Gastroesophageal sphincter (tissue), 4 donors: ENCODE measurements at regions not wholly inside any gene's neighbourhood (a gene's known extent, or its start where the extent isn't known, plus 50 kb on each side); places are given as distances from the start of the nearest gene placed in this dataset.

Experiments
- ATAC-seq: fragments of 150-250 bp; one replicate; pipeline ENCODE4 v1.9.1; 2016; ENCODE audit warnings: mild to moderate bottlenecking, moderate library complexity
- H3K27ac ChIP-seq, 4 donors: fragments of 200-600 bp; sonication (generic) in 3 of 4; 1 replicate in 3 of 4; 2 replicates in 1 of 4; pipeline ENCODE4 v1.5.1; 2016 to 2019
- H3K27me3 ChIP-seq: fragments of 200-600 bp; sonication (generic); one replicate; pipeline ENCODE4 v1.5.1; 2019
- H3K36me3 ChIP-seq, 2 donors: fragments of 200-600 bp; sonication (generic); one replicate each; pipeline ENCODE4 v1.5.1; 2019; ENCODE audit warnings: control low read depth in 1 of 2
- H3K4me1 ChIP-seq, 3 donors: fragments of 200-600 bp; sonication (generic); 1 replicate in 2 of 3; 2 replicates in 1 of 3; pipeline ENCODE4 v1.5.1; 2016 to 2019; ENCODE audit warnings: control low read depth in 2 of 3
- H3K4me3 ChIP-seq, 2 donors: fragments of 200-600 bp; sonication (generic); one replicate each; pipeline ENCODE4 v1.5.1; 2019; ENCODE audit warnings: mild to moderate bottlenecking in 1 of 2, moderate library complexity in 1 of 2
- H3K9me3 ChIP-seq, 3 donors: fragments of 200-600 bp; sonication (generic); one replicate each; pipeline ENCODE4 v1.5.1; 2017 to 2019; ENCODE audit warnings: control low read depth in 2 of 3
- EP300 ChIP-seq: sonication (generic); formaldehyde crosslinking; IDR thresholded peaks from one replicate; pipeline ENCODE4 v1.6.1; 2017; ENCODE audit warnings: antibody characterized with exemption, mild to moderate bottlenecking
- POLR2A ChIP-seq, 2 donors: fragments of 450-650 bp; IDR thresholded peaks; one replicate each; pipeline ENCODE4 v1.6.1; 2017; ENCODE audit warnings: antibody characterized with exemption in 2 of 2, mild to moderate bottlenecking in 2 of 2, moderate library complexity in 1 of 2
- POLR2AphosphoS5 ChIP-seq: sonication (generic); formaldehyde crosslinking; IDR thresholded peaks from one replicate; pipeline ENCODE4 v1.6.1; 2017; ENCODE audit warnings: antibody characterized with exemption
- WGBS, 2 donors: methylation state at CpG; one replicate each; pipeline ENCODE4 v1.1.5; 2018; ENCODE audit warnings: low coverage in 1 of 2; 5-methylcytosine and 5-hydroxymethylcytosine counted together
- TF ChIP-seq, protein P1 (sequence below), 4 experiments: fragments of 200-600 bp in 2 of 4; fragments of 450-650 bp in 2 of 4; sonication (generic) in 1 of 4; IDR thresholded peaks; one replicate each; pipeline ENCODE4 v1.5.1; 2017 to 2019; ENCODE audit warnings: antibody characterized with exemption in 4 of 4, mild to moderate bottlenecking in 2 of 4, moderate library complexity in 2 of 4

GRCh38 chr5:158026304-158027031, 167.5 kb upstream of the CLINT1 start:
- no peak overlapping the region for H3K27ac ChIP-seq
- TF ChIP-seq EP300 (no peak), POLR2A (IDR thresholded peaks at IDR 0.05) (no peak), POLR2AphosphoS5 (no peak)
- TF ChIP-seq, protein P1, sequence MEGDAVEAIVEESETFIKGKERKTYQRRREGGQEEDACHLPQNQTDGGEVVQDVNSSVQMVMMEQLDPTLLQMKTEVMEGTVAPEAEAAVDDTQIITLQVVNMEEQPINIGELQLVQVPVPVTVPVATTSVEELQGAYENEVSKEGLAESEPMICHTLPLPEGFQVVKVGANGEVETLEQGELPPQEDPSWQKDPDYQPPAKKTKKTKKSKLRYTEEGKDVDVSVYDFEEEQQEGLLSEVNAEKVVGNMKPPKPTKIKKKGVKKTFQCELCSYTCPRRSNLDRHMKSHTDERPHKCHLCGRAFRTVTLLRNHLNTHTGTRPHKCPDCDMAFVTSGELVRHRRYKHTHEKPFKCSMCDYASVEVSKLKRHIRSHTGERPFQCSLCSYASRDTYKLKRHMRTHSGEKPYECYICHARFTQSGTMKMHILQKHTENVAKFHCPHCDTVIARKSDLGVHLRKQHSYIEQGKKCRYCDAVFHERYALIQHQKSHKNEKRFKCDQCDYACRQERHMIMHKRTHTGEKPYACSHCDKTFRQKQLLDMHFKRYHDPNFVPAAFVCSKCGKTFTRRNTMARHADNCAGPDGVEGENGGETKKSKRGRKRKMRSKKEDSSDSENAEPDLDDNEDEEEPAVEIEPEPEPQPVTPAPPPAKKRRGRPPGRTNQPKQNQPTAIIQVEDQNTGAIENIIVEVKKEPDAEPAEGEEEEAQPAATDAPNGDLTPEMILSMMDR (IDR thresholded peaks at IDR 0.05) = no peak
- WGBS, 2 donors = 66 to 67% methylated on average over 5 to 7 of the region's 7 CpGs
- H3K27me3 ChIP-seq = no peaks in the 10 kb centered on the region
- ATAC-seq = peak; percentile 39
- no peaks in the 10 kb centered on the region for H3K36me3 ChIP-seq
- no peaks in the 10 kb centered on the region for H3K4me1 ChIP-seq
- H3K4me3 ChIP-seq = no peak overlapping the region
- no peaks in the 10 kb centered on the region for H3K9me3 ChIP-seq

GRCh38 chr5:158023266-158023665, 164.3 kb upstream of the CLINT1 start:
- Histone ChIP-seq H3K4me3 (no peak overlapping the region), H3K4me1 (no peaks in the 10 kb centered on the region), H3K27me3 (no peaks in the 10 kb centered on the region), H3K9me3 (no peaks in the 10 kb centered on the region), H3K36me3 (no peaks in the 10 kb centered on the region), H3K27ac (no peak overlapping the region)
- WGBS, 2 donors = 82 to 84% methylated on average over 3 to 7 of the region's 7 CpGs
- no peak for TF ChIP-seq POLR2AphosphoS5
- ATAC-seq = no peak

DNA sequence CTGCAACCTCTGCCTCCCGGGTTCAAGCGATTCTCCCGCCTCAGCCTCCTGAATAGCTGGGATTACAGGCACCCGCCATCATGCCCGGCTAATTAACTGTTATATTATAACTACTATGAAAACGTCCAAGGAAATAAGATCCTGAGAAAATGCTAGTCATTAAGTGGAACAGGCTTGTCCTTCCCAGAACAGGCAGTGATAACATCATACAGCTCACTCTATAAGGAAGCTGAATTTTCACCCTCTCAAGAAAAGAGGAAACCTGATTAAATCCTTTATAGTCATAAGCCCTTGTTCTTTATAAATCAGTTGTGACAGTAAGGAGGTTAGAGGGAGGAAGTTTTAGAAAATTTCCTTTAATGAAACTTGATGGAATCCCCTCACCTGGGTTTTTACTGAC, 163.9 kb upstream of the CLINT1 start:
- Histone ChIP-seq H3K27me3 (no peaks in the 10 kb centered on the region), H3K9me3 (no peaks in the 10 kb centered on the region), H3K4me3 (no peak overlapping the region), H3K27ac (no peak overlapping the region), H3K36me3 (no peaks in the 10 kb centered on the region), H3K4me1 (no peaks in the 10 kb centered on the region)
- TF ChIP-seq, protein P1 (IDR thresholded peaks at IDR 0.05) = no peak
- TF ChIP-seq EP300 (no peak), POLR2A (IDR thresholded peaks at IDR 0.05) (no peak), POLR2AphosphoS5 (no peak)
- 80% methylated on average over 2 to 3 of the region's 6 CpGs for WGBS, 2 donors
- ATAC-seq = no peak

GRCh38 chr5:158022393-158022792, 163.4 kb upstream of the CLINT1 start:
- TF ChIP-seq POLR2A (IDR thresholded peaks at IDR 0.05) (no peak), EP300 (no peak), POLR2AphosphoS5 (no peak)
- TF ChIP-seq, protein P1 (IDR thresholded peaks at IDR 0.05) = no peak
- Histone ChIP-seq H3K4me3 (no peak overlapping the region), H3K27ac (no peak overlapping the region), H3K4me1 (no peaks in the 10 kb centered on the region), H3K36me3 (no peaks in the 10 kb centered on the region), H3K9me3 (no peaks in the 10 kb centered on the region), H3K27me3 (no peaks in the 10 kb centered on the region)
- WGBS, 2 donors = 78 to 85% methylated on average over 3 of the region's 3 CpGs
- ATAC-seq = no peak

DNA sequence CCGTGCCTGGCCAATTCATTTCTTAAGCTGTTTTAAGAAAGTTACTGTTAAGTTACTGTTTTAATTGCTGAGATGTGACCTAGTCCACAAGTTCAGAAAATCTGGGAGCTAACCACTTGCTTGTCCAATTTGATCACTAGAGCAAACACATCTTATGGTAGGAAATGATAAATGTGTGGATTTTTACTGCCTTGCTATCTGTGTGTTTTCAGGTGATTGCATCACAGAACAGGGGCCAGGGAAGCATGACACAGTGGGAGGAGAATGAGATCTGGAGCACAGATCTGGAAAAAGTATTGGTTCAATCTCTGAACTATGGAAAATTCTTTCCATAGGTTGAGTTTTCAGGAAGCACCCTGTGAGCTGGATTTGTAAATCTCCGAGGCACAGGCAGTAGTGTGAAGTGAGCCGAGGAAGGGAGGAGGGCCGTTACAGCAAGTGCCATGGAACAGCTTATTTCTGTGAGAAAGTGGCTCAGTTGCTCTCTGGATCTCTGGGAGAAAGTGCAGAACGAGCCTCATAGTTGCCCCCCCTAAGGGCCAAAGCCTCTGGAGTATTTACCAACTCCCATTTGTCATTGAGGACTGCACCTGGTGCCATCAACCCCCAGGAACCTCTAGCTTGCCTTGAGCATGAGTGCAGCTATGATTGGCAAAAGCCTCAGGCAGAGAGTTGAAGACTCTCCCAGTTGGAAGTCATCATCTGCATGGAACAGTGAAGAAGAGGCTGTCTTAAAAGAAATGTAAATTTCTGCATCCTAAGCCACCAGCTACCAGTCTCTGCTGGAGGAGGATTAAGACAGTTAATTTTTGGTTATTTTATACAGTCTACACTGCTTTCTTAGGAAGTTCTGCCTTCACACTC, 161.8 kb upstream of the CLINT1 start:
- Histone ChIP-seq H3K4me3 (no peak overlapping the region), H3K9me3 (no peaks in the 10 kb centered on the region), H3K4me1 (peaks cover 0 to 10% (median 0%) of the 10 kb centered on the region in 3 donors), H3K27me3 (no peaks in the 10 kb centered on the region), H3K27ac (no peak overlapping the region), H3K36me3 (no peaks in the 10 kb centered on the region)
- 66 to 90% methylated on average over 3 to 5 of the region's 5 CpGs for WGBS, 2 donors
- no peak for ATAC-seq
- TF ChIP-seq POLR2A (IDR thresholded peaks at IDR 0.05) (no peak), EP300 (no peak), POLR2AphosphoS5 (no peak)
- TF ChIP-seq, protein P1 (IDR thresholded peaks at IDR 0.05) = no peak
